NCI-H1048 (cell line): ENCODE measurements at regions not wholly inside any gene's neighbourhood (a gene's known extent, or its start where the extent isn't known, plus 50 kb on each side); places are given as distances from the start of the nearest gene placed in this dataset.

Experiments
- DNase-seq: peaks from one replicate; lab custom pipeline; 2025; lab: John Stamatoyannopoulos, UW

GRCh38 chr20:50343125-50343489 is 152.5 kb downstream of the CEBPB start:
- no peak for DNase-seq

DNA sequence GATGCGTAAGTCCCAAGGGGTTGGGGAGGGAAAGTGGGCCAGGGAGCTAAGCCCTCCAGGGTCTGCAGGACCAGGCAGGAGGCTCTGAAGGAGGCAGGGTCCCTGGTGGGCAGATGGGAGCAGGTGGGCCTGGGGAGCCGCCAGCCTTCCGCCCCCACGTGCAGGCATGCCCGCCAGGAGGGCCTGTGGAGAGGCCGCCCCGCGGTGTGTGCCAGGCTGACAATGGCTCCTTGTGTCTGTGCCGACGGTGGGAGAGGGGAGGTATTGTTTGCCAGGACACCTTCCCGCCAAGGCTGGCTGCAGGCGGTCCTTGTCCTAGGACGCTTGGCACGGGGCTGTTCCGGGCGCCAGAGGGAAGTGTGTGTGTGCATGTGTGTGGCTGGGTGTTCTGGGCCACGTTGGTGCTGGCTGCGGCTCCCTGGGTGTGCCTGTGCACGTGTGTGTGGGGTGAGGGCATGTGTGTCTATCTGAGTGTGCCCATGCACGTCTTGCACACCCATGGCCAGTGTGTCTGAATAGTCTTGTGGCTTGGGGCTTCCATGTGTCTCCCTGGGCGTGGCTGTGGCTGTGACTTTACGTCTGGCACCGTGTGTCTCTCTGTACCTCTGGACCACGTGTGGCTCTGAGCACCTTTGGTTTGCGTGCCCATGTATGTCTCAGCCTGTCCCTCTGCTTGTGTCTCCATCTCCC is 153.0 kb downstream of the CEBPB start:
- no peak for DNase-seq

- DNase-seq = no peak
These were observed 153.8 kb downstream of the CEBPB start for GRCh38 chr20:50344232-50345071.

GRCh38 chr20:50345712-50346373 is 155.2 kb downstream of the CEBPB start:
- DNase-seq = no peak

DNA sequence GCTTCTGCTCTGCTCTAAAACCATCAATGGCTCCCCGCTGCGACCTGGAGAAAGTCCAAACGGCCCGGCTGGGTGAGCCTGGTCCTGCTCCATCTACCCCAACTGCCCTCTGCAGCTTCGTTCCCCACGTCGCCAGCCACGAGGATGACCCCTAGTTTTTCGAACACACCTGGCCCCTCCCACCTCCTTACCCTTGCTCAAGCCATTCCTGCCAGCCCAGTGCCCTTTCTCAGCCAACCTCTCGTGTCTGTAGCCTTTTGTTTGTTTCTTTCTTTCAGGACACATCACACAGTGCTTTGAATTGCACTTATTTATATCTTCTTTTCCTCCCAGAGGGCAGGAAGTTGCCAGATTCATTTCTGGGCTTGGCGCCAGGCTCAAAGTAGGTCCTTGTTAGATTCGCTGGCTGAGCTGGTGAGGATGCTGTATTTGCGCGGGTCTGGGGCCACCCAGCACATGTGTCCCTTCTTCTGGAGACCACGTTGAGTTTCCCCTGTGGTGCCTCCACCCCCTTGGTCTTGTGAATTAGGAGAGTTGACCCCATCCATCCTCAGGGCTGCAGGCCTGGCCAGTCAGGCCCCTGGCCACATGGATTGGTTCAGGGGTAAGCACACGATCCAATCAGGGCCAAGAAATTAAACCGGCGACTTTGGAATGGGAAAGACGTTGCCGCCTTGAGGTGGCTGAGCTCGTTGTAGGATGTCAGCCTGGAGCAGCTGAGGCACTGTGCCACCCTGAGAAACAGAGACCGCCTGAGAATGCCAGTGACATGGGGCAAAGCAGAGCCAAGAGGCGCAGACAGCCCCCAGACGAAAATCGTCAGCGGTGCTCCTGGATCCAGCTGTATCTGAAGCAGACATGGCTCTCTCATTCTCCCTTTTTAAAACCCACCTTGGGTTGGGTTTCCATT is 156.0 kb downstream of the CEBPB start:
- no peak for DNase-seq

- DNase-seq = no peak
These were observed 156.8 kb downstream of the CEBPB start for GRCh38 chr20:50347284-50348063.

- no peak for DNase-seq
These were observed 157.5 kb downstream of the CEBPB start for GRCh38 chr20:50348096-50348495.

GRCh38 chr20:50350510-50351249 is 159.5 kb upstream of the PTPN1 start:
- no peak for DNase-seq

- DNase-seq = no peak
These were observed 158.6 kb upstream of the PTPN1 start for GRCh38 chr20:50351541-50351940.

GRCh38 chr20:50353289-50353961 is 156.8 kb upstream of the PTPN1 start:
- no peak for DNase-seq

DNA sequence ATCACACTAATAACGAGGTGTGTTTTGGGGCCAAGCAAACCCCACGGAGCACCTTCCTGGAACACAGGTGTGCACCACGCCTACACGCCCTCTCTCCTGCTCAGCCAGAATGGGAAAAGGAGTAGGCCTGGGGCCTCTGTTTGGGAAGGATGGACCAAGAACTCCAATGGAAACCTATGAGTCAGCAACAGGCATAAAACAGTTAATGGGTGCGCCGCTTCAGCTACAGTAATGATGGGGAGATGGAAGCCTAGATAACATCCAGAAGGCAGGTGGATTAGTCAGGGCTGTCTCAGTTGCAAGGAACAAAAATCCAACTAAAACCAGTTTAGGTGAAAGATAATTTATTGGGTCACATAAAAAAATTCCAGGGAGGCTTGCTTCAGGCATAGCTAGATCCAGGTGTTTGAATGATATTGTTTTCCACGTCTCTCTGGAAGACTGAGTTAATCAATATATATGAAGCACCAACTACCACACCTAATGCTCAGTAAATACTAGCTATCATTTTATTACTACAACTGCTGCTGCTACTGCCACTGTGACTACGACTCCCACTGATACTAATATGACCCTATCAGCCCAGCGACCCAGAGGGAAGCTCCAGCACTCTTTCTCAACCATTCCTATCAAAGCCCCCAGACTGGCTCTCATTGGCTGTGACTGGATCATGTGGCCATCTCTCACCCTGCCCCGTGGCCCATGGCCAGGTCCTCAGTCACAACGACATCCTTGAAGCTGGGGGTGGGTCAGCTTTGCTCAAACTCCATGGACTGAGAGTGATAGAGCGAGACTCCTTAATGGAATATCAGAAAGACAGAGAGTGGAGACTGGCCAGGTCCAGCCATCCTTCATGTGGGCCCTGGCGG is 155.2 kb upstream of the PTPN1 start:
- no peak for DNase-seq

DNA sequence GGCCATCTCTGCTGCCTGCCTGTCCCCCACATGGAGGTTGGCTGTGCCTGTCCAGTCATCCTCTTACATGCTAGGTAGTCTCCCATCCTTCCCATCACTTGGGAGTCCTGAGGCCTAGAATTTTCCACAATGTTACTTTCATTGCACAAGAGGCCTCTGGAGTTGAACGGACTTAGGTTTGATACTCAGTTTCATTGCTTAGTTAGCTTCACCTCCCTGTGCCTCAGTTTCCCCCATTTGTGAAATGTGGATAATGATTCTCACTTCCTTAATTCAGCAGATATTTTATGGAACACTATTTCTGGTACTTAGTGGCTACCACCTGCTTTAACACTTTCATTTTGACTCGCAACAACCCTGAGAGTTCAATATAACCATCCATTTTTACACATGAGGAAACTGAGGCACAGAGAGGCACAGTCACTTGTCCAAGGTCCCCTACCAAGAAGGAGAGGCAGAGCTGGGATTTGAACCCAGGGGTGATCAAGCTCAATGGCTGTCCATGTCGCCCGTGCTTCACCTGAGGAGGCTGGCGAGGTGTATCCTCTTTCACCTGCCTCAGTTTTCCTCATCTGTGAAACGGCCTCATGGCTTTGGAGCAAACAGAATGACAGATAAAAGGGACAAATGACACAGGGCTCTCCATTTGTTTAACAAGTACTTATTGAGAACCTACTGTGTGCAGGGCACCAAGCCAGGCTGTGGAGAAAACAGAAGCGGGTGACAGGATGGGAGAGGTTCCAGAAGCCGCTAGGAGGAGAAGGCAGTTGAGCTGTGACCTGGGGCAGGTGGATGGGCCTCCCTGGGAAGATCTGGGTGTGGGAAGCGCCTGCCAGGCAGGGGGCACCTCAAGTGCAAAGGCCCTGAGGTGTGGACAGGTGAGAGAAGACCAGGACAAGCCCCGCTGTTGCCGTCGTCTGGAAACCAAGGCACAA is 154.3 kb upstream of the PTPN1 start:
- DNase-seq = no peak

DNA sequence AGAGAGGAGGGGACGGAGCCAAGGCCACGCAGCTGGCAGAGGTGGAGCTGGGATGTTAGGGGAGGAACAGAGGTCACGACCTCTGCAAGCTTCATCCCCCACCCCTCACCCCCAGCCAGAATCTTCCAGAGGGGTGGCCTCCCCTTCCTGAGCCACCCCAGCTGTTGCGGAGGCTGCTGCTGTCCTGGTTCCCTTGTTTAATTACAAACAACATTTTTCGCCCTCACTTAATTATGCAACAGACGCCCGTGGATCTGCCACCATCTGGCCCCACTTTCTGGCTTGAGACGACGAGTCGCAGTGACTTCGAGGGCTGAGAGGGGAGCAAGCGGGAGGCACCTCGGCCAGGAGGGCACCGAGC is 153.7 kb upstream of the PTPN1 start:
- no peak for DNase-seq

DNA sequence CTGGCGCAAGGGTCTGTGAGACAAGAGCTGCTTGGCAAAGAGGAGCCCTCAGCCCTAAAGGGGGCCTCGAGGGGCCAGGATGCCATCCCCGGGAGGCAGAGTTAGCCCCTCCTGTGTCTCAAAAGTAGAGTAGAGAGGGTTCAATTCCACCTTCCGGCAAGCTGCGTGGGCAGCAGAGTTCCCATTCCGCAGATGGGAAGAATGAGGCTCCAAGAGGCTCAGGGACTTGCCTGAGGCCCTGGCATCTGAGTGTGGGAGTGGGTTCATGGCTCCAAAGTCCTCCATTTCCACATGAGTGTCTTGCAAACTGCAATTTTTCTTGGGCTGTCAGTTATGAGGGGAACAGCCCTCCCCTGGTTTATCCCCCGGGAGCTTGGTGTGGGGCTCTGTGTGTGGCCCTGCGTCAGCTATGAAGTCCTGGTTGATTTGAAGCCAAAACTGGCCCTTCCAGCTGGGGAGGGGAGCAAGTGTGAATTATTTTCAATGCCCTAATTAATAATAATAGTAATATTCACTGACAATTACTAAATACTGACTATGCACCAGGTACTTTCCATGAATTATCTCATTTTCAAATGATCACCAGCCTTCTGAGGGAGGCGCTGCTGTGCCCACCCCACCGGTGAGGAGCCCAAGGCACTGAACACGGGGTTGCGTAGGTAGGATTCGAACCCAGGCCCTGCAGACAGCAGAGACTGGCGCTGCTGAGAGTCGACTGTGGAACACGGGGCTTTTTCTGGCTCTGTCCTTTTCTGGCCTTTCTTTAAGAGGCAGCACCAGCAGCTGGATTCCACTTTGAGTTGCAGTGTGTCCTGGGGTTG is 153.0 kb upstream of the PTPN1 start:
- no peak for DNase-seq

GRCh38 chr20:50357783-50358161 is 152.4 kb upstream of the PTPN1 start:
- no peak for DNase-seq

DNA sequence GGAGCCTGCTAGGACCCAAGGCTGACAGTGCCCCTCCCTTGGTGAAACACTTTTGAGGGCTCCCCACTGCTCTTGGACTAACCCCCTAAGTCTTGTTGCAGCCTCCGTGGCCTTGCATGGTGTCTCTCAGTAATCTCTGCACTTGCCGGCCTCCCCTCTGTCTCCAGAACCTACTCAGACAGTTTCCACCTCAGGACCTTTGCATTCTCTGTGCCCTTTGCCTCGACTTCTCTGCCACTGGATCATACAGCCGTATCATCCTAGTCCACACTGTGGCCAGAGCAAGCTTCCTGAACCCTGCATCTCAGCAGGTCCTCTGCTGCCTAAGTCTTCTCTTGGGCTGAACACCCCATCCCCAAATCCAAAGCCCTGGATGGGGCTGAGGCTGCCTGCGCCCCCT is 152.0 kb upstream of the PTPN1 start:
- DNase-seq = no peak

DNA sequence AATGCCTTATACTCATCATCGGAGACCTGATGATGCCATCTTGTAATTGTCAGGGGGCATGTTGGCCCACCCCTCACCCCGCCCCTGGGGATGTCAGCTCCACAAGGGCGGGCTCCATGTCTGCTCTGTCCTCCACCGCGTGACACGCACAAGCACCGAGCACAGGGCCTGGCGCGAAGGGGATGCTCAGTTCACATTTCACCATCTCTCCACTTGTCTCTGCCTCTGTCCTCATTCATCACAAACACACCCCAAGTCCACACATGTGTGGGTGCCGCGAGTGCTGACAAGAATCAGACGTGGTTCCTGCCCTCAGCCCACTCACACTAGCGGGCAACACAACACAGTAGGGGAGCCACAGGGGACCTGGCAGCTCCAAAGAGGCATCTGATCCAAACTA is 151.2 kb upstream of the PTPN1 start:
- no peak for DNase-seq
